ENCODE measurements at regions not wholly inside any gene's neighbourhood (a gene's known extent, or its start where the extent isn't known, plus 50 kb on each side); places are given as distances from the start of the nearest gene placed in this dataset.

DNA sequence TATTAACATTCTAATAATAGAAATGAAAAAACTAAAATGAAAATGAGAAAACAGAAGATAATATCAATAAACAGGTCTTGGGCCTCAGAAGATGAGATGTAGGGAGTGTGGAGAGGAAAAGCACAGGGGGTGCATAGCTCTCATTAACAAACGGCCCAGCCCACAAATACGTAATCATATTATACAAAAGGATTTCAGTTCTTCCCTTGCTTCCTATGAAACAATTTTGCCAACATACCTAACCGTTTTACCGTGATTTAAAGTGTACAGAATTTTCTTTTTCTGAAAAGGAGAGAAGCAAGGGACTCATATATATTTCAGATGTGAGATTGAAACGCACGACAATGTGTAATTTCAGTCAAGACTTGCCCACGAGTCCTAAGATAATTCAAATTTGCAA lies 136.0 kb downstream of the HFE start:
- Histone ChIP-seq H3K27ac (ENCODE audit: low read depth in 1 of 2, low read length in 1 of 2) (peak overlapping the region; percentile 91 to 94), H3K9me3 (ENCODE audit: control insufficient read depth in 2 of 2, insufficient read depth in 1 of 2, low read length in 1 of 2) (peaks cover 0 to 12% of the 10 kb centered on the region in 2 donors), H3K27me3 (ENCODE audit: control insufficient read depth in 2 of 2, insufficient read depth in 1 of 2, low read length in 1 of 2) (no peaks in the 10 kb centered on the region), H3K4me3 (ENCODE audit: low read length in 2 of 2) (peak overlapping the region; percentile 60 to 64), H3K4me1 (ENCODE audit: control insufficient read depth in 2 of 2, insufficient read depth in 2 of 2, low read length in 2 of 2) (peaks cover 3 to 44% of the 10 kb centered on the region in 2 donors), H3K36me3 (ENCODE audit: control insufficient read depth in 2 of 2, insufficient read depth in 2 of 2, low read length in 1 of 2) (peaks cover 0 to 6% of the 10 kb centered on the region in 2 donors)
- no peak for DNase-seq (ENCODE audit: low read depth in 6 of 9, low spot score in 9 of 9)
- 2% methylated on average over 7 of the region's 7 CpGs for WGBS

DNA sequence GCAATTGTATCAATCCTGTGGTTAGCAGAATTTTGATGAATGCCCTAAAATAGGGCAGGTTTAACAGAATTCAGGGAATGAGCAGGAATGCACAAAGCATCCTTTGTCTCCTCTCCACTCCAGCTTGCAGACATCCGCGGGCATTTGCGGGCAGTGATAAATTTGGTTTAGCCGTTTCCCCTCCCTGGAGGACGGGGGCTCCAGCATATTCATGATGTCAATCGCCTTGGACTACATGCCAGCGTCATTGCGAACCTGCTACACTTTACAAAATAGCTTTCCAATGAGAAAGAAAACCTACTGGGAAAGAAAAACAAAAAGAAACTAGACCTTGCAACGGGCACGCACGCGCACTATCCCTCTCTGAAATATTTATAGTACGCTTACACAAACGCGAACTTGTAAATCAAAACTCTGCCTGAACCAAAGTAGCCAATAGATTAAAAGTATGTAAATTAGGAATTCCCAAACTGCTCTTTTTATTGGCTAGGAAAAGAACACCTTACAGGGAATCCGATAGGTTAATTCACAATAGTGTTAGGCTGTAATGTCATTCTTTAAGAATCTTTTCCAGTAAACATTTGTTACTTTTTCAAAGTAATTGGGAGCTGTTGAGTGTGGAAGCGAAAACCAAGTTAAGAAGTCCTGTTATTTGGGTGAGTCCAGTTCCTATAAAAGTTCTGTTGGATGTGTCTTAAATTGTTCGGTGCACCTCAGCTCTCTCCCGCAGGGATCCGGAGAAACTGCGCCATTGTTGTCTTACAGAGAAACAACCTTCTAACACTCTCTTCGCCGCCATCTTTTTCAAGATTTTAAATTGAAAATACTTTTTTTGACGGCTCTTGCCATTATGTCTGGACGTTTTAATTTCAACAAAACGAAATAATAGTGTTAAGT lies 136.7 kb downstream of the HFE start:
- peak in 7 of 9 donors; percentile 65 to 94 (median 81) for DNase-seq (ENCODE audit: low read depth in 6 of 9, low spot score in 9 of 9)
- peaks cover 3 to 41% of the 10 kb centered on the region in 2 donors for H3K4me1 ChIP-seq (ENCODE audit: control insufficient read depth in 2 of 2, insufficient read depth in 2 of 2, low read length in 2 of 2)
- peaks cover 0 to 6% of the 10 kb centered on the region in 2 donors for H3K36me3 ChIP-seq (ENCODE audit: control insufficient read depth in 2 of 2, insufficient read depth in 2 of 2, low read length in 1 of 2)
- WGBS: under 1% methylated on average over 26 of the region's 26 CpGs
- peak overlapping the region; percentile 60 to 64 for H3K4me3 ChIP-seq (ENCODE audit: low read length in 2 of 2)
- no peaks in the 10 kb centered on the region for H3K27me3 ChIP-seq (ENCODE audit: control insufficient read depth in 2 of 2, insufficient read depth in 1 of 2, low read length in 1 of 2)
- H3K27ac ChIP-seq (ENCODE audit: low read depth in 1 of 2, low read length in 1 of 2): peak overlapping the region; percentile 91 to 94
- peaks cover 0 to 12% of the 10 kb centered on the region in 2 donors for H3K9me3 ChIP-seq (ENCODE audit: control insufficient read depth in 2 of 2, insufficient read depth in 1 of 2, low read length in 1 of 2)

DNA sequence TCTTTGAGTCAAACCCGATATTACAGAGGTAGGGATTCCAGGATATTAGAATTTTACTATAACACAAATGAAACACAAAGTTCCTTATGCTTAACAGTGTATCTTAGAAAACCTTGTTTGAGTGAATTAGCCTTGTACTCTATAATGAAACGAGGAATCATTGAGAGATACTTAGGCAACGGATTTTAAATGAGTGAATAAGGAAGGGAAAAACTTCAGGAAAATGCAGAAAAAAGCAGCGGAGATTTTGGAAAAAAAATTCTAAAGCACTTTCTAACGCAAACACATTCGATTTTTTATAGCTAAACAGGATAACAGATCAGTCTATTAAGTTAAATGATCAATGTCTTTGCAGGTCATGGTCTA lies 137.3 kb downstream of the HFE start:
- peak overlapping the region in 1 of 2 donors; percentile 94 for H3K27ac ChIP-seq (ENCODE audit: low read depth in 1 of 2, low read length in 1 of 2)
- WGBS: 27% methylated on average over 6 of the region's 6 CpGs
- no peak for DNase-seq (ENCODE audit: low read depth in 6 of 9, low spot score in 9 of 9)
- H3K9me3 ChIP-seq (ENCODE audit: control insufficient read depth in 2 of 2, insufficient read depth in 1 of 2, low read length in 1 of 2): peaks cover 0 to 12% of the 10 kb centered on the region in 2 donors
- peaks cover 3 to 41% of the 10 kb centered on the region in 2 donors for H3K4me1 ChIP-seq (ENCODE audit: control insufficient read depth in 2 of 2, insufficient read depth in 2 of 2, low read length in 2 of 2)
- H3K4me3 ChIP-seq (ENCODE audit: low read length in 2 of 2): peak overlapping the region; percentile 60 to 64
- H3K36me3 ChIP-seq (ENCODE audit: control insufficient read depth in 2 of 2, insufficient read depth in 2 of 2, low read length in 1 of 2): peaks cover 0 to 6% of the 10 kb centered on the region in 2 donors
- H3K27me3 ChIP-seq (ENCODE audit: control insufficient read depth in 2 of 2, insufficient read depth in 1 of 2, low read length in 1 of 2): no peaks in the 10 kb centered on the region

DNA sequence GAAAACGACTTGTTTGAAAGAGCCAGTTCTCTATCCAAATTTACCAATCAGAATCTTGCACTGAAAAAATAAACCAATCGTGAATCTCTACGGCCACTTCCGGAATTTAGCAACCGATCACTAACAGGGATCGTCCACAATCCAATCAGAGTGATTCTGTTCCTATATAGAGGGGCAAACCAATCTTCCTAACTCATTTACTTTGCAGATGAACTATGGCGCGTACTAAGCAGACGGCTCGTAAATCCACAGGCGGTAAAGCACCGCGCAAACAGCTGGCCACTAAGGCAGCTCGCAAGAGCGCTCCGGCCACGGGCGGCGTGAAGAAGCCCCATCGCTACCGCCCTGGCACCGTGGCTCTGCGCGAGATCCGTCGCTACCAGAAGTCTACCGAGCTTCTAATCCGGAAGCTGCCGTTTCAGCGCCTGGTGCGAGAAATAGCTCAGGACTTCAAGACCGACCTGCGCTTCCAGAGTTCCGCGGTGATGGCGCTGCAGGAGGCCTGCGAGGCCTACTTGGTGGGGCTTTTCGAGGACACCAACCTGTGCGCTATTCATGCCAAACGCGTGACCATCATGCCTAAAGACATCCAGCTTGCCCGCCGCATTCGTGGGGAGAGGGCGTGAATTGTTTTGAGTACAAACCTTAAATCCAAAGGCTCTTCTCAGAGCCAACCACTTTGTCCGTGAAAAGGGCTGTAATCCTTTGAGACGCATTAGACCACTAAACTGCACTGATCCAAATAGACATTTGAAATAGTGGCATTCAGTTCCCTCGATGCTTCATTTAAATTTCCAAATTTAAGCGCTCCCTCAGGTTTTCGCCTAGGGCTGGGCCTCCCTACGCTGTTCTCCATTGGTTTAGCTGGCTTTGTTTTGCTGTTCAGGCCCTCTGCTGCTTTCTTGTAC lies 138.0 kb downstream of the HFE start:
- peak in 8 of 9 donors; percentile 68 to 93 (median 84) for DNase-seq (ENCODE audit: low read depth in 6 of 9, low spot score in 9 of 9)
- peak overlapping the region; percentile 66 to 94 for H3K27ac ChIP-seq (ENCODE audit: low read depth in 1 of 2, low read length in 1 of 2)
- peaks cover 3 to 35% of the 10 kb centered on the region in 2 donors for H3K4me1 ChIP-seq (ENCODE audit: control insufficient read depth in 2 of 2, insufficient read depth in 2 of 2, low read length in 2 of 2)
- H3K27me3 ChIP-seq (ENCODE audit: control insufficient read depth in 2 of 2, insufficient read depth in 1 of 2, low read length in 1 of 2): no peaks in the 10 kb centered on the region
- peaks cover 0 to 6% of the 10 kb centered on the region in 2 donors for H3K36me3 ChIP-seq (ENCODE audit: control insufficient read depth in 2 of 2, insufficient read depth in 2 of 2, low read length in 1 of 2)
- peaks cover 0 to 12% of the 10 kb centered on the region in 2 donors for H3K9me3 ChIP-seq (ENCODE audit: control insufficient read depth in 2 of 2, insufficient read depth in 1 of 2, low read length in 1 of 2)
- H3K4me3 ChIP-seq (ENCODE audit: low read length in 2 of 2): peak overlapping the region; percentile 60 to 64
- WGBS: 88% methylated on average over 51 of the region's 51 CpGs

DNA sequence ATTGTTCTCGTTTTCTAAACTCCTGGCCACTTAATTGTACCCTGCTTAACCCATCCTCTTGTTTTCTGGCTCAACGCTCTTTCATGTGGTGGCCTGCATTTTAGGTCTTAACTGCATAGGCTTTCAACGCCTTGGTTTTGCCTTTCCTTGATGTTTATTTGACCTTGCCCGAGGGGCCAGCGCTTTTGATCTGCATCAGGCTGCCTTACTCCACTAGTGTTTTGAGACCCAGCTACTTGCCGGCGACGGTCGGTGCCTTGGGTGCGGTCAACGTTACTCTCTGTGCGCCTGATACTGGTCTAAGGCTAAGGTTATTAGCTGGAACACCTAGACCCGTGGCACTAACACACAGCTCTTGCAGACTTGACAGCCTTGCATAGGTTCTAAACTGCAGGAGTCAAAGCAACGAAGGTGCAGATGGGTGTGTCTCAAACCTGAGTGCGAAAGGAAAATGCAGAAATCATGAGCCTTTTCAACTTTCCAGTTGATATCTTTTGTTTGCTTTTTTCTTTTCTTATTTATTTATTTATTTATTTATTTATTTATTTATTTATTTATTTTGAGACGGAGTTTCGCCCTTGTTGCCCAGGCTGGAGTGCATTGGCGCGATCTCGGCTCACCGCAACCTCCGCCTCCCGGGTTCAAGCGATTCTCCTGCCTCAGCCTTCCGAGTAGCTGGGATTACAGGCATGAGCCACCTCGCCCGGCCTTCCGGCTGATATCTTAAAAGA lies 138.8 kb downstream of the HFE start:
- DNase-seq (ENCODE audit: low read depth in 6 of 9, low spot score in 9 of 9): no peak
- 93% methylated on average over 28 of the region's 28 CpGs for WGBS

DNA sequence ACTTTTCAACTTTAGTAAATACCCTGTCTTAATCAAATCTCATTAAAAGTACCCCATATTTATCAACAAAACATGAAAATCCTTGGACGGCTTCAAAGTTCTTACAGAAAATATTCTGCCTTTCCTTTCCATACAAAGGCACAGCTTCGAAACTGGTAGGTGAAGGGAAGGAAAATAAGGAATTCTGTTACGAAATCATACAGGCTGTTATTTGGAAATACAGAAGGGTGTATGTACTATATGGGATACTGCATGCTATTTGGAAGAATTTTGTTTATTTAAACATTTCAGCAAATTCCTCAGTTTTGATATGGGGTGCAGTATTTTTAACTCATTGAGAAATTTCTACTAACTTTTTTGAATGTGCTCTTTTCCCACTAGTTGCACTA lies 138.4 kb upstream of the BTN3A2 start:
- 97% methylated on average over 3 of the region's 3 CpGs for WGBS

More for the DNA sequence above, 138.8 kb downstream of the HFE start:
- peak overlapping the region; percentile 25 to 94 for H3K27ac ChIP-seq (ENCODE audit: low read depth in 1 of 2, low read length in 1 of 2)
- peak overlapping the region in 1 of 2 donors; percentile 64 for H3K4me3 ChIP-seq (ENCODE audit: low read length in 2 of 2)
- peaks cover 0 to 12% of the 10 kb centered on the region in 2 donors for H3K9me3 ChIP-seq (ENCODE audit: control insufficient read depth in 2 of 2, insufficient read depth in 1 of 2, low read length in 1 of 2)
- H3K27me3 ChIP-seq (ENCODE audit: control insufficient read depth in 2 of 2, insufficient read depth in 1 of 2, low read length in 1 of 2): no peaks in the 10 kb centered on the region
- H3K4me1 ChIP-seq (ENCODE audit: control insufficient read depth in 2 of 2, insufficient read depth in 2 of 2, low read length in 2 of 2): peaks cover 9 to 35% of the 10 kb centered on the region in 2 donors
- H3K36me3 ChIP-seq (ENCODE audit: control insufficient read depth in 2 of 2, insufficient read depth in 2 of 2, low read length in 1 of 2): peaks cover 0 to 6% of the 10 kb centered on the region in 2 donors

DNA sequence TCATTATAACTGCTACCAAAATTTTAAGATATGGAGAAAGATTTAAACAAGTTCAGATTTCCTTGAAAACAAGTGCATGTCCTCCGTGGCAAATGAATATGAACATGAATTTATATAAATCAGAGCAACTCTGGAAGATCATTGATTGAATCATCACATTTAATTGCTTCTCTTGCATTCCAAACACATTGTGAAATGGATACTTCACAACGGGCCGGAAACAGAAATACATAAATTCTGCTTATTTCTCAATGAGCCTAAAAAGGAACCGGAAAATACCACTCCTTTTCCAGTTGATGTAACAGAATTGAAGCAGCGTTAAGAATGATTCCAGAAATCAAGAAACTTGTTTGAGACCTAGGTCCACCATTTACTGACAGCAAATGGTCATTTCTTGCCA lies 134.6 kb upstream of the BTN3A2 start:
- H3K27me3 ChIP-seq (ENCODE audit: control insufficient read depth in 2 of 2, insufficient read depth in 1 of 2, low read length in 1 of 2): no peaks in the 10 kb centered on the region
- H3K27ac ChIP-seq (ENCODE audit: low read depth in 1 of 2, low read length in 1 of 2): no peak overlapping the region
- 97% methylated on average over 5 of the region's 5 CpGs for WGBS
- H3K4me3 ChIP-seq (ENCODE audit: low read length in 2 of 2): peak overlapping the region in 1 of 2 donors; percentile 31
- H3K4me1 ChIP-seq (ENCODE audit: control insufficient read depth in 2 of 2, insufficient read depth in 2 of 2, low read length in 2 of 2): peaks cover 6 to 33% of the 10 kb centered on the region in 2 donors
- DNase-seq (ENCODE audit: low read depth in 6 of 9, low spot score in 9 of 9): no peak
- peaks cover 0 to 7% of the 10 kb centered on the region in 2 donors for H3K9me3 ChIP-seq (ENCODE audit: control insufficient read depth in 2 of 2, insufficient read depth in 1 of 2, low read length in 1 of 2)
- H3K36me3 ChIP-seq (ENCODE audit: control insufficient read depth in 2 of 2, insufficient read depth in 2 of 2, low read length in 1 of 2): peaks cover 0 to 1% of the 10 kb centered on the region in 2 donors

More for the DNA sequence above, 138.4 kb upstream of the BTN3A2 start:
- peaks cover 9 to 37% of the 10 kb centered on the region in 2 donors for H3K4me1 ChIP-seq (ENCODE audit: control insufficient read depth in 2 of 2, insufficient read depth in 2 of 2, low read length in 2 of 2)
- DNase-seq (ENCODE audit: low read depth in 6 of 9, low spot score in 9 of 9): no peak
- peaks cover 0 to 12% of the 10 kb centered on the region in 2 donors for H3K9me3 ChIP-seq (ENCODE audit: control insufficient read depth in 2 of 2, insufficient read depth in 1 of 2, low read length in 1 of 2)
- H3K27me3 ChIP-seq (ENCODE audit: control insufficient read depth in 2 of 2, insufficient read depth in 1 of 2, low read length in 1 of 2): no peaks in the 10 kb centered on the region
- H3K36me3 ChIP-seq (ENCODE audit: control insufficient read depth in 2 of 2, insufficient read depth in 2 of 2, low read length in 1 of 2): peaks cover 0 to 6% of the 10 kb centered on the region in 2 donors
- H3K27ac ChIP-seq (ENCODE audit: low read depth in 1 of 2, low read length in 1 of 2): peak overlapping the region; percentile 18 to 48
- H3K4me3 ChIP-seq (ENCODE audit: low read length in 2 of 2): no peak overlapping the region

DNA sequence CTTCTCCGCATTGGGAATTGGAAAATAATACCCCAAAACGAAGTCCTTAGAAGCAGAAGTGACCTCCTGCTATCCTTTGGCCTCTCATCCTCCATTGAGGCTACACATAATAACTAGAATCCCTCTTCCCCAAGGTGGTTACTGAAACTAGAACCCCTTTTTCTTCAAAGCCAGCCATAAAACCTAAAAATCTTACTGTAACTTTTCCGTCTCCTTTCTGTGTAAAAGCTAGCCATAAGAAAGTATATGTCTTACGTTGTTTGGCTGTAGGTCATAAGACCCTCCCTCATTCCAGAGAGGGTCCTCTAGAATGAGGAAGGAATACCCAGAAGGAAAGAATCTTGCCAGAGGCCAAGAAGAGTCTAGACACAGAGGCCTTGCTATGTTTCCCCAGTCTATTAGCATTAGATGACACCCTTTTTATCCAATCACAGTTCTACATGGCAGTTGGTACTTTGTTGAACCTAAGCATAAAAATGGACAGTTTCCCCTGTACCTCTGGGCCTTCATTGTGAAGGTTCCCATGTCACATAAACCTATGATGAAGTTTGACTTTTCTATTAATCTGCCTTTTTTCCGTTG lies 133.9 kb upstream of the BTN3A2 start:
- H3K27ac ChIP-seq (ENCODE audit: low read depth in 1 of 2, low read length in 1 of 2): peak overlapping the region in 1 of 2 donors; percentile 31
- H3K9me3 ChIP-seq (ENCODE audit: control insufficient read depth in 2 of 2, insufficient read depth in 1 of 2, low read length in 1 of 2): no peaks in the 10 kb centered on the region
- no peaks in the 10 kb centered on the region for H3K27me3 ChIP-seq (ENCODE audit: control insufficient read depth in 2 of 2, insufficient read depth in 1 of 2, low read length in 1 of 2)
- DNase-seq (ENCODE audit: low read depth in 6 of 9, low spot score in 9 of 9): no peak
- H3K4me3 ChIP-seq (ENCODE audit: low read length in 2 of 2): peak overlapping the region in 1 of 2 donors; percentile 31
- peaks cover 6 to 26% of the 10 kb centered on the region in 2 donors for H3K4me1 ChIP-seq (ENCODE audit: control insufficient read depth in 2 of 2, insufficient read depth in 2 of 2, low read length in 2 of 2)
- H3K36me3 ChIP-seq (ENCODE audit: control insufficient read depth in 2 of 2, insufficient read depth in 2 of 2, low read length in 1 of 2): no peaks in the 10 kb centered on the region
- 99% methylated on average over 5 of the region's 5 CpGs for WGBS
